Esophagus muscularis mucosa (tissue), 3 donors: ENCODE measurements at regions not wholly inside any gene's neighbourhood (a gene's known extent, or its start where the extent isn't known, plus 50 kb on each side); places are given as distances from the start of the nearest gene placed in this dataset.

Source experiments
- POLR2A ChIP-seq: fragments of 450-650 bp; IDR thresholded peaks from one replicate; pipeline ENCODE4 v1.6.1; 2017; ENCODE audit warnings: antibody characterized with exemption, moderate library complexity, mild to moderate bottlenecking, low read depth
- POLR2AphosphoS5 ChIP-seq, 2 donors: sonication (generic); formaldehyde crosslinking; IDR thresholded peaks; one replicate each; pipeline ENCODE4 v1.6.1; 2017; ENCODE audit warnings: antibody characterized with exemption in 2 of 2
- TF ChIP-seq, protein P1 (sequence below), 3 experiments: fragments of 200-600 bp in 2 of 3; fragments of 450-650 bp in 1 of 3; sonication (generic) in 2 of 3; IDR thresholded peaks; one replicate each; pipeline ENCODE4 v1.5.1; 2017 to 2019; ENCODE audit warnings: antibody characterized with exemption in 3 of 3, mild to moderate bottlenecking in 2 of 3, moderate library complexity in 1 of 3

- TF ChIP-seq, protein P1, sequence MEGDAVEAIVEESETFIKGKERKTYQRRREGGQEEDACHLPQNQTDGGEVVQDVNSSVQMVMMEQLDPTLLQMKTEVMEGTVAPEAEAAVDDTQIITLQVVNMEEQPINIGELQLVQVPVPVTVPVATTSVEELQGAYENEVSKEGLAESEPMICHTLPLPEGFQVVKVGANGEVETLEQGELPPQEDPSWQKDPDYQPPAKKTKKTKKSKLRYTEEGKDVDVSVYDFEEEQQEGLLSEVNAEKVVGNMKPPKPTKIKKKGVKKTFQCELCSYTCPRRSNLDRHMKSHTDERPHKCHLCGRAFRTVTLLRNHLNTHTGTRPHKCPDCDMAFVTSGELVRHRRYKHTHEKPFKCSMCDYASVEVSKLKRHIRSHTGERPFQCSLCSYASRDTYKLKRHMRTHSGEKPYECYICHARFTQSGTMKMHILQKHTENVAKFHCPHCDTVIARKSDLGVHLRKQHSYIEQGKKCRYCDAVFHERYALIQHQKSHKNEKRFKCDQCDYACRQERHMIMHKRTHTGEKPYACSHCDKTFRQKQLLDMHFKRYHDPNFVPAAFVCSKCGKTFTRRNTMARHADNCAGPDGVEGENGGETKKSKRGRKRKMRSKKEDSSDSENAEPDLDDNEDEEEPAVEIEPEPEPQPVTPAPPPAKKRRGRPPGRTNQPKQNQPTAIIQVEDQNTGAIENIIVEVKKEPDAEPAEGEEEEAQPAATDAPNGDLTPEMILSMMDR (IDR thresholded peaks at IDR 0.05) = no peak
- no peak for TF ChIP-seq POLR2A
- TF ChIP-seq POLR2AphosphoS5 (IDR thresholded peaks at IDR 0.05) = no peak
Measured at GRCh38 chr4:24003496-24003895, 113.6 kb upstream of the PPARGC1A start.
